Retinal pigment epithelial cell (primary cell): ENCODE measurements at regions not wholly inside any gene's neighbourhood (a gene's known extent, or its start where the extent isn't known, plus 50 kb on each side); places are given as distances from the start of the nearest gene placed in this dataset.

Experiments
- DNase-seq: peaks from one replicate; pipeline ENCODE4 v3.0.0-alpha.2; 2010; ENCODE audit warnings: low read depth
- H3K4me3 ChIP-seq: 2 replicates; pipeline ENCODE4 v1.5.1; 2011; ENCODE audit warnings: mild to moderate bottlenecking, low read length, control low read depth, moderate library complexity
- CTCF ChIP-seq: conservative IDR thresholded peaks from 2 replicates; pipeline ENCODE4 v1.5.1; 2011; ENCODE audit warnings: low read depth, low read length, control low read depth, inconsistent platforms

DNA sequence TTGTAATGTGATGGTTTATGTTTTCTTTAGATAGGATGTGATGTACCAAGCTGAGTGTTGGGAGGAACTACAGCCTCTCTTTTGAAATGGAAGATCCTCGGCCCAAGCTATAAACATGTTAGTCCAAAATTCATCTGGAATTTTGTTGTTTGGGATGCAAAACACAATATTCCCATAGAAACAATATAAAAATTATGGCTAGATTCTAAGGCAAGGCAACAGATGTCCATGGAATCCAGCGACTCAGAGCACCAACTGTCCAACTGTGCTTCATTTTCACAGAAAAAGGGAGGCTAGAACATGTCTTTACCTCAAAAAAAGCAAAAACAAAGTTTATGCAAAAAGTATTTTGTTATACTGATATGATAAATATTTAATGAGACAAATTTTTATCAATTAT, 52.4 kb upstream of the ATP8B1 start:
- no peak for DNase-seq
- TF ChIP-seq CTCF, result no peak
- no peak overlapping the region for H3K4me3 ChIP-seq

DNA sequence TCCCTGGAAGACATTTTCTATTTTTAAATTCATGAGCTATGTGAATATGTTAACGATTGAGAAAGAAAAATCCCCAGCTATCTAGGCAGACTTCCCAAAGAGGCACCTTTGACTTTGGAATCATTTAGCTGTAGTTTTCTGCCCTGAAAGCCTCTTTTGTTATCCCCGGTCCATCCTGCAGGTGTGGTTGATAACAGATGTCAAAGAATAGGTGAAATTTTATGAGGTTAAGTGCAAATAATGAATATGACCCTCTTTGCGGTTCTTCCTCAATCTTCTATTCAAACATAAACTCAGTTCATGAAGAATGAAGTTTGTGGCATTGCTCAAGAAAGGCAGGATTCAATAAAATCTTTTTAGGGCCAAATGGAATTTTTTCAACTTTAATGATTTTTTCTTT, 51.6 kb upstream of the ATP8B1 start:
- no peak overlapping the region for H3K4me3 ChIP-seq
- no peak for DNase-seq
- no peak for TF ChIP-seq CTCF

DNA sequence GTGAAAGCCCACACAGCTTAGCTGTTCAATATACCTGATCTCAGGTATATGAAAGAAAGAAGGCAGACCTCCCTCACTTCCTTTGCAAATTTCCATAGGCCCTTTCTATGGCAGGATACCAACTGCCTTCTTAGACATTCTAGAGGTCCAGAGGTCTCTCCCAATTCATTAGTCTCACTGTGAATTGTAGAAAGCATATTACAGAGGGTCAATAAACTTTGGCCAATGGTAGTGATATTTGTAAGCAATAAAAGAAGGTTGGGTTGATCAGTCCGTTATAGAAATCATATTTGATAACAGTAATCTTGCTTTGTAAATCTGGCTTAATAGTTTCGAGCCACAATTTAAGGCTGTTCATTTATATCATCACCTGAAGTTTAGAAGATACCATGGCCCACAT, 50.7 kb upstream of the ATP8B1 start:
- TF ChIP-seq CTCF, result no peak
- DNase-seq, result no peak
- no peak overlapping the region for H3K4me3 ChIP-seq

DNA sequence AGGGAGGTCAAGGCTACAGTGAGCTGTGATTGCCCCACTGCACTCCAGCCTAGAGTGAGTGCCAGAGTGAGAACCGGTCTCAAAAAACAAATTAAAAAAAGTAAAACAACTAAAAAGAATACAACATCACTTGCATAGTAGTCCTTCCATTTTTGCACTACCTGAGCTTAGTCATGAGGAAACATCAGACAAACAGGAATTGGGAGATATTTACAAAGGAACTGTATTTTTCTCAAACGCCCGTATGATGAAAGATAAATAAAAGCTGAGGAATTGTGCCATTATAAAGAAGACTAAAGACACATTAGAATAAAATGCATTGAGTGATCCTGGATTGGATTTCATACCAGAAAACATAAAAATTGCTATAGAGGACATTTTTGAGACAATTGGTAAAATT, 50.0 kb upstream of the ATP8B1 start:
- no peak overlapping the region for H3K4me3 ChIP-seq
- no peak for DNase-seq
- TF ChIP-seq CTCF, result no peak
